Esophagus squamous epithelium (tissue), 4 donors: ENCODE measurements at regions not wholly inside any gene's neighbourhood (a gene's known extent, or its start where the extent isn't known, plus 50 kb on each side); places are given as distances from the start of the nearest gene placed in this dataset.

Experiments used
- CTCF ChIP-seq, 6 experiments: fragments of 450-650 bp in 4 of 6; fragments of 200-600 bp in 2 of 6; sonication (generic) in 2 of 6; IDR thresholded peaks; one replicate each; pipeline ENCODE4 v1.5.1; 2016 to 2019; ENCODE audit warnings: antibody characterized with exemption in 6 of 6, mild to moderate bottlenecking in 4 of 6, moderate library complexity in 4 of 6
- POLR2A ChIP-seq, 4 donors: fragments of 450-650 bp; IDR thresholded peaks; one replicate each; pipeline ENCODE4 v1.6.1; 2017; ENCODE audit warnings: antibody characterized with exemption in 4 of 4, mild to moderate bottlenecking in 4 of 4, moderate library complexity in 3 of 4

- TF ChIP-seq CTCF (IDR thresholded peaks at IDR 0.05), result no peak
- no peak for TF ChIP-seq POLR2A (IDR thresholded peaks at IDR 0.05)
These were observed 126.9 kb upstream of the VGLL2 start for GRCh38 chr6:117138425-117138824.
